GM11168 (cell line): ENCODE measurements at regions not wholly inside any gene's neighbourhood (a gene's known extent, or its start where the extent isn't known, plus 50 kb on each side); places are given as distances from the start of the nearest gene placed in this dataset.
"Not testable (repeated sequence)": the region's sequence is repeated elsewhere in the genome, so short reads cannot be mapped to it uniquely, and the experiment has no call there.

Experiments
- in situ Hi-C: fragments of 300-500 bp; cut with MboI; formaldehyde crosslinking; loops from one replicate; pipeline ENCODE4 v1.12.0; 2022; ENCODE audit warnings: low sequenced_read_pairs; ENCODE audit not compliant: unreplicated experiment

GRCh38 chr7:22066522-22066921 is 120.8 kb upstream of the CDCA7L start:
- in situ Hi-C loops, result no loop called here

- in situ Hi-C loops, result no loop called here
Measured at GRCh38 chr7:22064816-22065215, 119.1 kb upstream of the CDCA7L start.

- in situ Hi-C loops, result no loop called here
Measured at GRCh38 chr7:22061775-22062174, 116.1 kb upstream of the CDCA7L start.

- in situ Hi-C loops, result no loop called here
Measured at GRCh38 chr7:22060863-22061262, 115.2 kb upstream of the CDCA7L start.

GRCh38 chr7:22060197-22060596 is 114.5 kb upstream of the CDCA7L start:
- in situ Hi-C loops, result no loop called here

DNA sequence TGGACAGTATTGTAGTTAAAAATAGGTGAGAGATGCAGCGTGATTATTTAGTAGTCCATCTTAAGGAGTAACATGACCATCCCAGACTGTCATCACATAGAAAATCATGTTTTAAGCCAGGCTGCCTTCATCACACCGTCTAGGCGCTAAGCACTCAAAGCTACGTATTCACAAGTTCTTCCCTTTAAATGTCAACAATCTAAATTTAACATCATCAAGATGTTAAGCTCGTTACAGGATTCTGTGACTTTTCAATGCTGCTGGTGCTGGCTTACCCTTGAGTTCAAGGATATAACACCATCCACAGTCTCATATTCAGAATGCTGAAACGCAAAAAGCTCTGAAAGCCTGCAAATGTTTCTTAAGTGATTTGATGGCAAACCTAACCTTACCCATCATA is 109.5 kb upstream of the CDCA7L start:
- in situ Hi-C loops, result no loop called here

- in situ Hi-C loops, result no loop called here
Measured at GRCh38 chr7:22052674-22053365, 107.1 kb upstream of the CDCA7L start.

DNA sequence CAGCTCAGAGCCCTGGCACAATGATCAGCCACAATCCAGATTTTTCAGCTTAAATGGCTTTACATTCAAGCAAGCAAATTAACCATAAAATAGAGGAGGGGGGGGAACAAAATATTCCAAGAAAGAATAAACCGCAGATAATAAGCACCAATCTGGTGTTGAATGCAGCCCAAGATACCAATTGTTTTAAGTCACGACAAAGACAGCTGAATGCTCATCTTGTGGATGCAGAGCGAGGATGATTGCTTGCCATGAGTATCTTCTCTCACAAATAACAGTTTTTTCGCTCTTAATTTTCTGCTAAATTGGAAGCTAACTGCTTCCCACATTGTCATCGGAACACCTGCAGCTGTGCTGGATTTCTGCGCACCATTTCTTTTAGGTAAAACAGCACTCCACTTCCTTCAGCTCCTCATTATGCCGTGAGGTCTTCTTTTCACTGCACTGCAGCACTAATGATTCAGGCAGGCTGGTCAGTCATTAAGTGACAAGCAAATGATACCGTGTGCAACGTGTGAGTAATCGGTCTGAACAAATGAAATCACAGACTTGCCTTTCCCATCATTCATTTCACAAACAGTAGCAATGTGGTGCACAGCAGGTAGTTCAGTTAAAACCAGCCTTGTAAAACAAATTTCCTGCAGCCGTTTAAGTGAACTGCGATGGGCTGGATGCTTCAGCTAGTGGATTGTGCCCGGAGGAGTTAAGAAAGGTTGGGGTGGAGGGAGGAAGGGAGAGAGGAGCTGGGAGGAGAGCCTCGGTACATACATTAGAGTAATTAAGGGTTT is 106.4 kb upstream of the CDCA7L start:
- in situ Hi-C loops, result no loop called here

GRCh38 chr7:22049766-22050500 is 104.2 kb upstream of the CDCA7L start:
- in situ Hi-C loops, result no loop called here

- in situ Hi-C loops, result no loop called here
Measured at GRCh38 chr7:22043367-22043766, 97.7 kb upstream of the CDCA7L start.

- in situ Hi-C loops, result no loop called here
Measured at GRCh38 chr7:22040923-22041595, 95.4 kb upstream of the CDCA7L start.

DNA sequence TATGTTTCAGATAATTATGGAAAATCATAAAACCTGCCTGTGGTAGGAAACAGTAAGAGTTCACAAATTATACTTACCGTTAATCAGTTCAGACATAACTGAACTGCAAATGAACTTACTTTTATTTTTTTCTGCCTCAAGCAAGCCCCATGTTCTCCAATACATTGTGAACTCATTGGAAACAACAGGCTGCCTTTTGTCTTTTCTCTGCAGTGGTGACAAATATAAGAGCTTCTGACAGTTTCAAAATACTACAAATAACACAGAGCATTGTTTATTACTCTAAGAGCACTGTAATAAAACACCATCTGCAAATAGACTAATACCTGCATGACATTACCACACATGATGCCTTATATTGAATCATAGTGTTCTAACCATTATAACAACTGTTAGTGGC is 94.0 kb upstream of the CDCA7L start:
- in situ Hi-C loops, result no loop called here

DNA sequence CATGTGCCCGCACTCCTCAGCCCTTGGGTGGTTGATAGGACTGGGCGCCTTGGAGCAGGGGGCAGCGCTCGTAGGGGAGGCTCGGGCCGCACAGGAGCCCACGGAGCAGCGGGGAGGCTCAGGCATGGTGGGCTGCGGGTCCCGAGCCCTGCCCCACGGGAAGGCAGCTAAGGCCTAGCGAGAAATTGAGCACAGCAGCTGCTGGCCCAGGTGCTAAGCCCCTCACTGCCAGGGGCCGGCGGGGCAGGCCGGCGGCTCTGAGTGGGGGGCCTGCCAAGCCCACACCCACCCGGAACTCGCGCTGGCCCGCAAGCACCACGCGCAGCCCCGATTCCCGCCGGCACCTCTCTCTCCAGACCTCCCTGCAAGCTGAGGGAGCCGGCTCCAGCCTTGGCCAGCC is 86.7 kb upstream of the CDCA7L start:
- in situ Hi-C loops, result not testable (repeated sequence)

- in situ Hi-C loops, result not testable (repeated sequence)
Measured at GRCh38 chr7:22028656-22029055, 83.0 kb upstream of the CDCA7L start.

DNA sequence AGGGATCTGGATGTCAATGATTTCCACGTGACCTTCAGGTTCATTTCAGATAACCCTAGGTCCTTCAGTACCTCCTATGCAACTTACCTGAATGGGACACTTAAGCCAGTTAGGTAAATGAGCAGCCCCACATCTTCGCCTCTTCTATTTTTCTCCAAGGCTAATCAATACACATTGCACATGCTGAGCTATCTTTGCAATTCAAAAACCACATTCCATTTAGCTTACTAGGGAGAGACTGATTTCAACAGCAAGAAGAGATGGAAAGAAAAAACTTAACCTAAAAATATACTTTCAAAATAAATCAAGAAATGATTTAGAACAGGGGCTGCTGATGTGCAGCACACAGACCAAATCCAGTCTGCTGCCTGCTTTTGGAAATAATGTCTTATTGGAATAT is 81.8 kb upstream of the CDCA7L start:
- in situ Hi-C loops, result no loop called here

- in situ Hi-C loops, result no loop called here
Measured at GRCh38 chr7:22025983-22026382, 80.3 kb upstream of the CDCA7L start.

DNA sequence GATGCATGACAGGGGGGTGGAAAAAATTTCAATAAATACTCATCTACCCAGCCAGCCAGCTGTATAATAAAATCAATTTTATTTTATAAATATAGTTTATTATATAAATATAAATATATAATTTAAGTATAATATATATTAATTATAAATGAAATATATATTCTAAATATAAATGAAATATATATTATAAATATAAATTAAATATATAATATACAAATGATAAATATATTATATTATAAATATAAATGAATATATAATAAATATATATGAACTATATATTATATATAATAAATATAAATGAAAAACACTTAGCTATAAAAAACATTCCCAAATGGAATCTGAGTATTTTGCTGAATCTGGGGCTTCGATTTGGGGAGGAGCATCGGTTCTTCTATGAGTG is 79.4 kb upstream of the CDCA7L start:
- in situ Hi-C loops, result no loop called here

- in situ Hi-C loops, result loop anchor here (25.0 kb wide), 1 partner anchor 758 kb away; no protein-coding TSS in a partner anchor
Measured at GRCh38 chr7:22019931-22020330, 74.2 kb upstream of the CDCA7L start.

DNA sequence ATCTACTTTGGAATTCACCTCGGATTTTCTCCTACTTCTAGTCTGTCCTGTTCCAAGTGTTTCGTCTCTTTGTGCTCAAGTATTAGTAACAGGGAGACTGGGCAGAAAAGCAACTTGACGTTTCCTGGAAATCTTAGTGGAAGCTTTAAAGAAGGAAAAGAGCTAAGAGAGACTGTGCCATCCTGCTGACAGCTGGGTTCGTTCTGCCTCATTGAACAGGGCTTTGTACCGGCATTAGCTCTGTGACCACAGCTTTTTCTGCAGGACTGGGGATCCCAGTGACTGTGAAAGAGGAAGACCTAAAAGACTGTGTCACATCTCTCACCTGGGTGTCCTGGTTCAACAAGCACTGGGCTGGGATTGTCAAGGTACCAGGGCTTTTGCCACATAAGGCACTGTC is 70.8 kb upstream of the CDCA7L start:
- in situ Hi-C loops, result loop anchor here (25.0 kb wide), 1 partner anchor 754 kb away; no protein-coding TSS in a partner anchor

DNA sequence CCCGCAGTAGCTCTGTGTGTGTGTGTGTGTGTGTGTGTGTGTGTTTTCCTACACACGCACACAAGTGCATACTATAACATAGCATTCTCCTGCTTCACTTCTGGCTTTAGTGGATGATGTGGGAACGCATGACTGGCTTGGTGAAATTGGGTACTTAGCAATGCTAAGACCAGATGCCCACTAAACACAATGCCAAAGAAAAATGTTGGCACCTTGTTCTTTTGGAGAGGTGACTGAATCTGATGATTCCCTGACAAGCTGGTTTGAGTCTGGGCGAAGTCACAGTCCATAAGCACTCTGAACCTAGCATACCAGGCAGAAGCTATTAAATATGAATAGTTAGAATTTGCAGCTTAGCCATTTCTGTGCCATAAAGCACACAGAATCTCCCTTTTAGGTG is 68.0 kb upstream of the CDCA7L start:
- in situ Hi-C loops, result loop anchor here (25.0 kb wide), 1 partner anchor 751 kb away; no protein-coding TSS in a partner anchor
